SK-N-DZ (cell line): ENCODE measurements at regions not wholly inside any gene's neighbourhood (a gene's known extent, or its start where the extent isn't known, plus 50 kb on each side); places are given as distances from the start of the nearest gene placed in this dataset.
"Not testable (repeated sequence)": the region's sequence is repeated elsewhere in the genome, so short reads cannot be mapped to it uniquely, and the experiment has no call there.

Source experiments
- DNase-seq: peaks from one replicate; pipeline ENCODE4 v3.0.0-alpha.2; 2015; ENCODE audit warnings: low spot score

- no peak for DNase-seq
Observed at GRCh38 chr10:114708084-114708483, 50.0 kb upstream of the ABLIM1 start.

- no peak for DNase-seq
Observed at GRCh38 chr10:114708717-114709335, 50.8 kb upstream of the ABLIM1 start.

DNA sequence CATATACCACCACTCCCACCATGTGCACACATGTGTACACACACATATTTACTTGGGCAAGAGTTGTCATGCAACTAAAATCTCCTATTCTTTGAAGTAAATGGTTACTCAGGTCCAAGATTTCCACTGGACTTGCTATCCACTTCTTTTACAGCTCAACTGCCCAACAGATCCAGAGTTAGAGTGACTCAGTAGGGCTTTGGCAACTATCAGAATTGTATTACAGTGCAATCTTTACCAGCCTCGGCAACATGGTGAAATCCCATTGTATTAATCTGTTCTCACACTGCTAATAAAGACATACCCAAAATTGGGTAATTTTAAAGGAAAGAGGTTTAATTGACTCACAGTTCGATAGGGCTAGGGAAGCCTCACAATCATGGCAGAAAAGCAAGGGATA is 51.9 kb upstream of the ABLIM1 start:
- no peak for DNase-seq

DNA sequence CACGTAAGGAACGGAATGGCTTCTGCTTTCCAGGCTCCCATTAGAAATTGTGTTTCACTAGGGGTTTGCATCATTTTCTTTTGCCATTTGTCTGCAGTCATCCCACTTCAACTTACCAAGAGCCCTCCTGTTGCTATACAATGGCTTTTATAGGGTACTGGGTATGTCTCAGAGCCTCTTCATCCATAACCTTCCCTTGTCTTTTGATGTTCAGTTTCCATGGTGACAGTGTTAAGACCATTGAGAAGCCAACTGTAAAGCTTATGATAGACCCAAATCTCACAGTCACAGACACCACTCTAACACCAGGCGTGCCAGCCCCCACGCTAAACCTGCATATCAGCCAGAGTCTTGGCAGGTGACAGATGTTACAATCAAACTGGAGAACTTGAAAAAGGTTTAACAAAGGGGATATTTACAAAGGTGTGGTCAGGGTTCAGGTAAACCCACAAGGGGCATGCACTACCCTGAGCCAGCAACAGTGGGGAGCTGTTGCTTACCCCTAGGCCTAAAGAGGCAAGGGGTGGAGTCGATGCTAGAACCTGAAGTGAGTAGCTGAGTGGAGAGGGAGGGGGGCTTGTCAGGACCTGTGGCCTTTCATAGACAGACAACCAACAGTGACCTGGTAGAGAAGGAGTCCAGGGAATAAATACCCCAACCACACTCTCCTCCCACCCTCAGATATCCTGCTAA is 53.2 kb upstream of the ABLIM1 start:
- DNase-seq = no peak

GRCh38 chr10:114711869-114712250 is 53.8 kb upstream of the ABLIM1 start:
- DNase-seq = no peak

DNA sequence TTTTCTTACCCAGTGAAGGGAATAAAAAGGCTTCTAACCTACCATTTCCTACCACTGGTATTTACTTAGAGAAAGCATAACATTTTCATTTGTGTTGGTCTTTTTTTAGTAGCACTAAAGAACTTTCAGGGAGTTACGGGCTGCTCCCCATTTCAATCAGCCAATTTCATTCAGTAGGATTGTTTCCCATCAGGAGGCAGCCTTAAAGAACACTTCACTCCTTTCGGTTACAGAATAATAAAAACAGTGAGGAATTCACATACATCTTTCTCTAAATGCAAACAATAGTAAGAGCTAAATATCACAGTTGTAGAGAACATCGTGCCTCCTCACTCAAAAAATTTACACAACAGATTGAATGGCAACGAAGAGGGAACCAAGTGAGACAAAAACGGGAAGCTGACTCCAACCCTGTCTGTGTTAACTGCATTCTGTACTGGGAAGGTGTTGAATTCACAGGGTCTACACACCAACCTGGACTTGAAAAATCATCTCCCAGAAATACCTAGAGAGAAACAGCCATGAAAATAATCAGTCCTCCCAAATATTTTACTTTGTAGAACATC is 55.5 kb upstream of the ABLIM1 start:
- DNase-seq = no peak

DNA sequence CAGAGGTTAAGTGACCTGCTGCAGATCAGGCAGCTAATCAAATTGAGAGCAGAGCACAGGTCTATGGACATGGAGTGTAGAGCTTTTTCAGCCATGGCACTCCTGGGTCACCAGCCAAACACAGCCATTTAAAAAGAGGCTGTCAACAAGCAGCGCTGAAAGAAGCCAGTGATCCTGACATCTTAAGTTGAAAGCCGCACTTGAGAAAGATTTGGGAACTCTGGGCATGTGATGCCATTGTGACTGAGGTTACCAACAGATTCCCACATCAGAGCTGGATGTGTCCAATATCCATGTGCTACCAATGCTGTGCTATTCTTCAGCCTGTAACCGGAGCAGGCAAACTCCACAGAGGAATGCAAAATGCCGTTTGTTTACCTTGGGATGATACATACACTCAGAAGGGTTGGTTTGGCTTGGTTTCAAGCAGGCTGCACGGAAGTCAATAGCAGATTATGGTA is 56.2 kb upstream of the ABLIM1 start:
- peak; percentile 91 for DNase-seq

GRCh38 chr10:114715171-114715670 is 57.1 kb upstream of the ABLIM1 start:
- no peak for DNase-seq

GRCh38 chr10:114716811-114717404 is 58.8 kb upstream of the ABLIM1 start:
- no peak for DNase-seq

GRCh38 chr10:114717881-114718280 is 59.8 kb upstream of the ABLIM1 start:
- not testable (repeated sequence) for DNase-seq

GRCh38 chr10:114718374-114718773 is 60.3 kb upstream of the ABLIM1 start:
- DNase-seq = no peak

DNA sequence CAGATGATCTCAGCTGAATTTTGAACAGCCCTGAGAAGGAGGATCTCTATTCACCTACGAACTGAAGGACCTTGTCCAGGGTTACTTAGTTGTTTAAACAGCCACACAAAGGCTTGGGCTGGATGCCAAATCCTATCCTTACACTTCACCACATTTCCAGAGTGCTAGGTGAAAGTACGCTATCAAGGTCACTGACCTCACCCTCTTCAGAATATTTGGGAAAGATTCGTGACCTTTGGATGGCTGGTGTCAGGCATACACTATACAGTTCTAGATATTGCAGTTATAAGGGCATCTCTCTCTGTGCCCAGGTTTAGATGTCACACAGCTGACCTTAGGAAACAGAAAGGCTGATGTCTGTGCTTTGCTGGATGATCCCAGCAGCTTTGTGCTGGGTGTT is 61.2 kb upstream of the ABLIM1 start:
- DNase-seq = no peak

DNA sequence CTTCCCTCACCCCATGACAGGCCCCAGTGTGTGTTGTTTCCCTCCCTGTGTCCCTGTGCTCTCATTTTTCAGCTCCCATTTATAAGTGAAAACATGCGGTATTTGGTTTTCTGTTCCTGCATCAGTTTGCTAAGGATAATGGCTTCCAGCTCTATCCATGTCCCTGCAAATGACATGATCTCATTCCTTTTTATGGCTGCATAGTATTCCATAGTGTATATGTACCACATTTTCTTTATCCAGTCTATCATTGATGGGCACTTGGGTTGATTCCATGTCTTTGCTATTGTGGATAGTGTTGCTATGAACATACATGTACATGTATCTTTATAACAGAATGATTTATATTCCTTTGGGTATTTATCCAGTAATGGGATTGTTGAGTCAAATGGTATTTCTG is 61.9 kb upstream of the ABLIM1 start:
- DNase-seq = not testable (repeated sequence)

DNA sequence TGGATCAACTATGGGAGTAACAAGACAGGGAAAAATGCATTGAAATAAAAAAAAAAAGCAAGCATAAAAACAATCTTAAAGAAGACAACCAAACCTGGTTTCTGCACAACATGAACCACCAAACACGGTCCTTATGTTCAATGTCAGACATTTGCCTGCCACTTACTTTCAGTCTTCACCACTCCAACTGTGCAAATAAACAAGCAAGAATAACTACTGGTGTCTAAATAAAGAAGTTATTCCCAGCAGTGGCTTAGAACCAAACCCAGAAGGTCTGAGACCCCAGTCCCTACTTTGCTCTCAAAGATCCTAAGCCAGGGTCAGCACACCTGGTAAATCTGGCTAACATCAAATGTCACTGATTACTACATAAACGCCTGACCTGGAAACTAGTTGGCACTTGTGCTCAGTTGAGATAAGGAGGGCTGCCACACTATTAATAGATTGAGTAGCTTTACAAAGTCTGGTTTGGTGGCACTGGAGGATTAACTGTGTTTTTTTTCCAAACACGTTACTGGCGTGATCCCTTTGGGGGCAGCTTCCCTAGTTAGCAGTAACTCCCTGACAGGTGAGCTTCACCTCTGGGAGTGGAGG is 62.7 kb upstream of the ABLIM1 start:
- peak; percentile 61 for DNase-seq

DNA sequence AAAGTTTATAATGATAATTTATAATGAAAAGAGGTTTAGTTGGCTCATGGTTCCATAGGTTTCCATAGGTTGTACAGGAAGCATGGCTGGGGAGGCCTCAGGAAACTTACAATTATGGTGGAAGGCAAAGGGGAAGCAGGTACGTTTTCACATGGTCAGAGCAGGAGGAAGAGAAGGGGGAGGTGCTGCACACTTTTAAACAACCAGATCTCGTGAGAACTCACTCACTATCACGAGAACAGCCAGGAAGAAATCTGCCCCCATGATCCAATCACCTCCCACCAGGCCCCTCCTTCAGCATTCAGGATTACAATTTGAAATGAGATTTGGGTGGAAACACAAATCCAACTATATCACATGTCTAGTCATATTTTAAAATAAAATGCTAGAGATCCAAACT is 64.1 kb upstream of the ABLIM1 start:
- DNase-seq = not testable (repeated sequence)

DNA sequence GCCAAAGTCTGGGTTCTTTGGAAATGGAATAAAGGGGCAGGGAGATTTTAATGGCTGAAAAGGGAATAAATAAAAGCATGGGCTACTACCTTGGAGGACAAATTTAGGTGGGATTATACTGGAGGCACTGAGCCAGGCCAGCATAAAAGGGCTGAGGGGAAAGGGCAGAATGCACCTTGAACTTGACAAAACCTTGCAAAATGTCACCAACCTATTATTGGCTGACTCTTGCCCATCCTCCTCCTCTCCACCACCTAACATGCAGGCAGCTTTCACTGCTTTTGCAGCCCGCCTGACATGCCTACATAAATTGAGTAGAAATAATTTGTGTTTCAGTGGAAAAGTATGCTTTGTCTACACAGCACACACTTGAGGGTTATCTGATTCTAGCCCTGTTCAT is 65.3 kb upstream of the ABLIM1 start:
- DNase-seq = no peak

GRCh38 chr10:114723991-114724715 is 66.1 kb upstream of the ABLIM1 start:
- DNase-seq = no peak

DNA sequence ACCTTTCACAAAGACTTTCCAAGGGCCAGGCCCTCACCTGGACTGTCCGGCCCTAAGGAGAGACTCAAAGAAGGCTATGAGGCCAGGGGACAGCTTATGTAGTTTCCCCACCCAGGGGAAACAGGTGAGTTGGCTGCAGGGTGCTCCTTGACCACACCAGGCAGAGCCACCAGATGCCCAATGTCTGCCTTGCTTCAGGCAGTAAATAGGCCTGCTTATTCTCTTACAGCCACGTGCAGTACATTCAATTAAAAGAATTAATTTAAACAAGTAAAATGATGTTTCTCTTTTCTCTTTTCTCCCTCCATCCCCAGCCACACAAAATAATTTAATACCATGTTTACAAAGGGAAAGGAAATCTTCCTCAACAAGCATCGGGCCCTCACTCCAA is 66.6 kb upstream of the ABLIM1 start:
- no peak for DNase-seq

GRCh38 chr10:114726820-114727271 is 68.8 kb upstream of the ABLIM1 start:
- no peak for DNase-seq

GRCh38 chr10:114728325-114728724 is 70.2 kb upstream of the ABLIM1 start:
- no peak for DNase-seq

GRCh38 chr10:114729103-114729659 is 71.1 kb upstream of the ABLIM1 start:
- DNase-seq = no peak
